ENCODE measurements at regions not wholly inside any gene's neighbourhood (a gene's known extent, or its start where the extent isn't known, plus 50 kb on each side); places are given as distances from the start of the nearest gene placed in this dataset.
"Not testable (repeated sequence)": the region's sequence is repeated elsewhere in the genome, so short reads cannot be mapped to it uniquely, and the experiment has no call there.

DNA sequence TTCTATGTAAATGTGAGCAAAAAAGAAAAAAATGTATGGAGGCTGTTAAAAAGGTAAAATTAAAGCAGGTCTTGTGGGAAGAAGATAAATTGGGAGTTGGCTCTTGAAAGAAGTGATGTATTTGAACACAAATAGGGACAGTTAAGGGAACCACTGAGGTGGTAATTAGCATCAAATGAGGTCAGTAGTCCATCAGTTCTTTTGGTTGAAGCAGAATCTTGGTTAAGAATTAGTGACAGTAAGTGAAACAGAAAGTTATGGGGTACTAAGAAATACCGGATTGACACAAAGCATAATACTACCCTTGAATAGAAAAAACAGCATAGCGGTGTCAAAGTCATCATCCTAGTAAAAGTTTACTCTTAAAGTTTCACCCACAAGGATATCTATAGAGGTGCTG is 352.6 kb upstream of the VRK2 start:
- no peak for ATAC-seq (replicated peaks in 6 of 8)

DNA sequence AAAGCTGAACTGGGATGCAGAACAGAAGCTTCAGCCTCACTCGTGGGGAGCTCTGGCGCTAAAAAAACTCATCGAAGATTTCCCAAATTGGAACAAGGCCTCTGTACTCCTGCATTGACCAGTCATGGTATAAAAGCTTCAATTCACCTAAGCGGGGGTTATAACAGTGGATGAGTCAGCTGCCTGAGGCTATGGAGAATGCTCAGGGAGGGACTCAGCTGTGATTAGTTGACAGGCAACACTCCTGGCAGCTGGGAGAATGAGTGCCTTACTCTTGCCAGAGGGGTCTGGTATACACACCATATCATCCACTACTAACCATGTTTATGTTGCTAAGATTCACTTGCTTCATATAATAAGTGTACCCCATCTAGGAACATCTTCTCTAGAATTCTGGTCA is 350.6 kb upstream of the VRK2 start:
- Histone ChIP-seq H3K4me3 (no peak overlapping the region), H3K4me1 (replicated peaks in 1 of 2) (no peaks in the 10 kb centered on the region), H3K27ac (no peak overlapping the region)
- 5 to 93% (median 78%) methylated on average over 2 to 4 of the region's 4 CpGs; no CpG with 5 or more reads in 5 of the 10 experiments for WGBS, 10 experiments
- in situ Hi-C loops (cut with MboI; ENCODE audit: low pct_unique_long_range_greater_than_20kb in 2 of 9, low sequenced_read_pairs in 9 of 9, unreplicated experiment in 9 of 9), result loop anchor here in 1 of 9 experiments (25.0 kb wide), 1 partner anchor 134 kb away; no protein-coding TSS in a partner anchor
- ATAC-seq (replicated peaks in 6 of 8), result peak in 5 of 8 experiments; percentile 20 to 97 (median 86)

More for the DNA sequence above, 352.6 kb upstream of the VRK2 start:
- no peak overlapping the region for H3K4me3 ChIP-seq
- in situ Hi-C loops (cut with MboI; ENCODE audit: low pct_unique_long_range_greater_than_20kb in 2 of 9, low sequenced_read_pairs in 9 of 9, unreplicated experiment in 9 of 9), result loop anchor here in 1 of 9 experiments (25.0 kb wide), 1 partner anchor 132 kb away; no protein-coding TSS in a partner anchor
- WGBS, 10 experiments, result 0 to 100% (median 80%) methylated on average over 1 to 2 of the region's 2 CpGs; no CpG with 5 or more reads in 1 of the 10 experiments
- H3K27ac ChIP-seq, result no peak overlapping the region
- H3K4me1 ChIP-seq (replicated peaks in 1 of 2), result no peaks in the 10 kb centered on the region

DNA sequence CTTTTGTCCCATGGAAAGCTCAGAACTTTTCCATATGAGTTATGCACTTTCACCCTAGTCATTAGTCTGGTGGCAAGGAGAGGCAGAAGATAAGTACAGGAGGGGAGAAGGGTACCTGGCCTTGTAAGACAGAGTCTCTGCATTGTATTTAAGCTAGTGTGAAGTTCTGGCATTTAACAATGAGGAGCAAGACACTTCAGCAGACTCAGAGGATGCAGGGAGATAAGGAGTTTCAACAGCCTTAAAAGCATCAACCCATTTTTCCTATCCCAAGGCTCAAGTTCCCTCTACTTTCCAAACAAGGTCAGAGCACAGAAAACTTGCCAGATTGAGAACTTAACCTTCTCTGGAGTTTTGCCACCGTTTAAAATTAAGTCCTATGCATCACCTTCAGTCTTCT is 348.2 kb upstream of the VRK2 start:
- H3K4me1 ChIP-seq (replicated peaks in 1 of 2), result no peaks in the 10 kb centered on the region
- H3K4me3 ChIP-seq, result no peak overlapping the region
- no peak overlapping the region for H3K27ac ChIP-seq
- ATAC-seq (replicated peaks in 6 of 8), result no peak
- WGBS, 10 experiments, result 0 to 57% (median 40%) methylated on average over 1 of the region's 1 CpG; no CpG with 5 or more reads in 5 of the 10 experiments
- in situ Hi-C loops (cut with MboI; ENCODE audit: low pct_unique_long_range_greater_than_20kb in 2 of 9, low sequenced_read_pairs in 9 of 9, unreplicated experiment in 9 of 9), result loop anchor here in 1 of 9 experiments (25.0 kb wide), 1 partner anchor 136 kb away; no protein-coding TSS in a partner anchor

DNA sequence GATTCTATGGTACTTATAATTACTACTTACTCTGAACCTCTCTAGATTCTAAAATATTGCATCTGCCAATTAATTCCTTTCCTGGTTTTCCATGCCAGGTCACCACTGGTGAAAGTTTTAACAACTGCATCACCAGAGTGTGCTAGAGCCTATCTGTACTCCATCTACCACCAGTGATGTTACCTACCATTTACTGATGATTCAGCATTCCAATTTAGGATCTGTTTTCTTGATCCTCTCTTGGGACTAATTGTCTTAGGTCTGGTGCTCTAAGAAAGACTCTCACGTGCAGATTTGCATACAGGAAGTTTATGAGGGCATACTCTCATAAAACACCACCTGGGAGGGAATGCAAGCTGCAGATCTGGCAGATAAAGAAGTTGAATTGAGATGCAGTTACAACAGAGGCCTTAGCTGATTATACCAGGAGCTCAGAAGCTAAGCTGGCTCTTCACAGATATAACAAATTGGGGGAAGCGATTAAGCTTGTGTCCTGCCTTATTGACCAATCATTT is 347.6 kb upstream of the VRK2 start:
- Histone ChIP-seq H3K27ac (no peak overlapping the region), H3K4me1 (replicated peaks in 1 of 2) (no peaks in the 10 kb centered on the region), H3K4me3 (no peak overlapping the region)
- 0 to 100% (median 57%) methylated on average over 1 to 2 of the region's 2 CpGs; no CpG with 5 or more reads in 1 of the 10 experiments for WGBS, 10 experiments
- in situ Hi-C loops (cut with MboI; ENCODE audit: low pct_unique_long_range_greater_than_20kb in 2 of 9, low sequenced_read_pairs in 9 of 9, unreplicated experiment in 9 of 9), result loop anchor here in 1 of 9 experiments (25.0 kb wide), 1 partner anchor 137 kb away; no protein-coding TSS in a partner anchor
- peak in 1 of 8 experiments; percentile 27 for ATAC-seq (replicated peaks in 6 of 8)

DNA sequence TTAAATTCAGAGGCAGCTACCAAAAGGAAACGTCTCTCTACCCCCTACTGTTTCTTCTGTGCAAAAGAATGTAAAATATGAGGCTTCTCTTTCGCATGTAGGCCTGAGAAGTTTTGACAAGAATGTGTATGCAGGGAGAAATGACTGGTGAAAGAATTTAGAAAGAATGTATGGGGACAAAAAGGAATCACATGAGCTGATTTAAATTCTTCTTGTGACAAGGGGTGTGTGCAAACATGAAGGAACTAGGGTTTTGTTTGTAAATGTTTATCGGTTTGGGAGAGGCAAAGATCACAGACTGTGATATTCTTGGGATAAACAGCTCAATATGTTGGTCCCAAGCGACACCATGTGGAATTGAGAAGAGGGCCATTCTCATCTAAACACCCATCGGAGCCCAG is 345.2 kb upstream of the VRK2 start:
- Histone ChIP-seq H3K27ac (no peak overlapping the region), H3K4me1 (replicated peaks in 1 of 2) (no peaks in the 10 kb centered on the region), H3K4me3 (no peak overlapping the region)
- peak in 3 of 8 experiments; percentile 62 to 74 (median 67) for ATAC-seq (replicated peaks in 6 of 8)
- in situ Hi-C loops (cut with MboI; ENCODE audit: low pct_unique_long_range_greater_than_20kb in 2 of 9, low sequenced_read_pairs in 9 of 9, unreplicated experiment in 9 of 9), result loop anchor here in 1 of 9 experiments (25.0 kb wide), 1 partner anchor 164 kb away; no protein-coding TSS in a partner anchor
- 20 to 93% (median 50%) methylated on average over 2 to 5 of the region's 5 CpGs; no CpG with 5 or more reads in 1 of the 10 experiments for WGBS, 10 experiments

DNA sequence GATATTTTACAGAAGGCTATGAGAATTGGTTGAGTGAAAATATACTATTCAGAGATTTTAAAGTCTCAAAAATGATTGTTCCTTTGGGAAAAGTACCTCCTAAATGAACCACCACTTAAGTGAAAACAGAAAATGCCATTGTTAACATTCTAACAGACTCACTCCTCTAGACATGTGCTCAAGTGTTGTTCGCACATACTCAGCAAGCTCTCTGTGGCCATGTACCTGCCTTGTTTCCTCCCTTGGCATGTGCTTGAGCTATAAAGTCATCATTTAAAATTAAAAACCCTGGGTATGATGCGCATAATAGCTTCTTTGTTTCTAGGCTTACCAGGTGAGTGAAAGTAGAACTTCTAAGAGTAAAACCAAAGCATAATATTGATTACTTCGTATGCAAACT is 343.2 kb upstream of the VRK2 start:
- Histone ChIP-seq H3K27ac (no peak overlapping the region), H3K4me1 (replicated peaks in 1 of 2) (no peaks in the 10 kb centered on the region), H3K4me3 (no peak overlapping the region)
- no peak for ATAC-seq (replicated peaks in 6 of 8)
- WGBS, 10 experiments, result 0 to 100% (median 66%) methylated on average over 1 to 3 of the region's 3 CpGs
- in situ Hi-C loops (cut with MboI; ENCODE audit: low pct_unique_long_range_greater_than_20kb in 2 of 9, low sequenced_read_pairs in 9 of 9, unreplicated experiment in 9 of 9), result loop anchor here in 1 of 9 experiments (25.0 kb wide), 1 partner anchor 166 kb away; no protein-coding TSS in a partner anchor

DNA sequence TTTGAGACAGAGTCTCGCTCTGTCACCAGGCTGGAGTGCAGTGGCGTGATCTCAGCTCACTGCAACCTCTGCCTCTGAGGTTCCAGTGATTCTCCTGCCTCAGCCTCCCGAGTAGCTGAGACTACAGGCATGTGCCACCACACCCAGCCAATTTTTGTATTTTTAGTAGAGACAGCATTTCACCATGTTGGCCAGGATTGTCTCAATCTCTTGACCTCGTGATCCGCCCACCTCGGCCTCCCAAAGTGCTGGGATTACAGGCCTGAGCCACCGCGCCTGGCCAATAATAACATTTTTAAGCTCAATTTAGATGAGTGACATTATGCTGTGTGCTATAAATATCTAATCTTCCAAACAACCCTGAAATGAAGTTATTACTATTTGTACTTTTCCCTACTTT is 338.8 kb upstream of the VRK2 start:
- in situ Hi-C loops (cut with MboI; ENCODE audit: low pct_unique_long_range_greater_than_20kb in 2 of 9, low sequenced_read_pairs in 9 of 9, unreplicated experiment in 9 of 9), result loop anchor here in 1 of 9 experiments (25.0 kb wide), 1 partner anchor 170 kb away; no protein-coding TSS in a partner anchor
- not testable (repeated sequence) for H3K4me3 ChIP-seq; H3K27ac ChIP-seq; ATAC-seq (replicated peaks in 6 of 8)
- peaks cover 5 to 33% of the 10 kb centered on the region in 2 donors for H3K4me1 ChIP-seq (replicated peaks in 1 of 2)
- WGBS, 10 experiments, result 68 to 100% (median 89%) methylated on average over 1 to 7 of the region's 8 CpGs; no CpG with 5 or more reads in 3 of the 10 experiments

DNA sequence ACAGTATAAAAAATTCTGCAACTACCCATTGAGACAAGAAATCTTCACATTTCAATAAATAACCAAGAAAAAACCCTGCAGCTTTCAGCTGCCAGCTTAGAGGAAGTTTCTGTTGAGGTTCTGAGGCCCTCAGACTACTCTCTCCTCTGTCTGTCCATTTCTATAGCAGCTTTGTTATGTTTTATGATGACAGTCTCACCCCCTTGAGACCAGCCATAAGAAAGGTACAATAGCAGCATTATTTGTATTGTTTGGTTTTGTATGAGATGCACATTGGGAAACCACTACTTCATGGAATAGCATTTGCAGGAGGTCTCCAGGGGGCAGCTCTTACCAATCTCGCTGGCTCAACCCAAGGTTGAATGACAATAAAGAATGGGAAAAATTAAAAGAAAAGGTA is 334.6 kb upstream of the VRK2 start:
- 33 to 90% (median 67%) methylated on average over 1 of the region's 1 CpG; no CpG with 5 or more reads in 2 of the 10 experiments for WGBS, 10 experiments
- ATAC-seq (replicated peaks in 6 of 8), result peak in 1 of 8 experiments; percentile 38
- Histone ChIP-seq H3K4me3 (no peak overlapping the region), H3K4me1 (replicated peaks in 1 of 2) (peaks cover 5 to 34% of the 10 kb centered on the region in 2 donors), H3K27ac (no peak overlapping the region)
- in situ Hi-C loops (cut with MboI; ENCODE audit: low pct_unique_long_range_greater_than_20kb in 2 of 9, low sequenced_read_pairs in 9 of 9, unreplicated experiment in 9 of 9), result loop anchor here in 1 of 9 experiments (25.0 kb wide), 1 partner anchor 175 kb away; no protein-coding TSS in a partner anchor

DNA sequence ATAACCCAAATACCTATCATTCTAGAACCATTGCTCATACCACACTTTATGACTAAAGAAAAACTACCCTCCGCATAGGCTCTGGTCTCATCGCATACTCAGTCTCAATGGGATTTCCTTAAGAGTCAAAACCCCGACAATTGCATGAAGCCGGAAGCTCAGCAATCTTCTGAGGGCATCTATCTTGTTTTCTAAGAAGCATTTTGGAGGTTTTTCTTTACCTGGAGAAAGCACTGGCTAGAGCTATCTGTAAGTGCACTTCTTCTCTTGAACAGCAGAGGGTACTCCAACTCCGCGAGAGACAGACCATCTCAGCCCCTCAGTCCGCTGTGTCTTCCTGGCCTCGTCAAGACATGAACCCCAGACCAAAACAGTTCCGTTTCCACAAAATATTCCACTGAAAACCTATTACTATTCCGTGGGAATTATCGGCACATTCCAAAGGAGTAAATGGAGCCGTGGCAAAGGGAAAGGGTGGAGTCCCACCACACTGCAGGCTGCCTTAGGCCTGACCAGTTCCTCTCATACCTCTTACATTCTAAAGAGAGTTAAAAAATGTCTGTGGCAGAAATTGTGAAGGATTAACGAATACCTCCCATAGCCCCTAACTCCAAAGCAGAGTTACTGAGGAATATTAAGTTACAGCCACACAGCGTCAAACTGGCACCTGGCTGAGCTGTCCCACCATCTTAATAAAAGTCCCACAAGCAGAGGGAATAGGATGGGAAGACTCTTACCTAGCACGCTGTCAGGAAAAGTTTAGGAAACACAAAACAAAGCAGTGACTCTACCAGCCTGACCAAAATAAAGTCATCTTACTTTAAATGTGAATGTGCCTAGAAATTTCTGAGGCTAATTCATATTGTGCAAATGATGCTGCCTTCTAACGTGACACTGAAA is 325.6 kb upstream of the VRK2 start:
- H3K27ac ChIP-seq, result no peak overlapping the region
- peak; percentile 92 to 99 (median 98) for ATAC-seq (replicated peaks in 6 of 8)
- no peak overlapping the region for H3K4me3 ChIP-seq
- peaks cover 5 to 11% of the 10 kb centered on the region in 2 donors for H3K4me1 ChIP-seq (replicated peaks in 1 of 2)
- in situ Hi-C loops (cut with MboI; ENCODE audit: low pct_unique_long_range_greater_than_20kb in 2 of 9, low sequenced_read_pairs in 9 of 9, unreplicated experiment in 9 of 9), result loop anchor here in 1 of 9 experiments (25.0 kb wide), 1 partner anchor 184 kb away; no protein-coding TSS in a partner anchor
- WGBS, 10 experiments, result 2 to 58% (median 24%) methylated on average over 2 to 15 of the region's 16 CpGs

DNA sequence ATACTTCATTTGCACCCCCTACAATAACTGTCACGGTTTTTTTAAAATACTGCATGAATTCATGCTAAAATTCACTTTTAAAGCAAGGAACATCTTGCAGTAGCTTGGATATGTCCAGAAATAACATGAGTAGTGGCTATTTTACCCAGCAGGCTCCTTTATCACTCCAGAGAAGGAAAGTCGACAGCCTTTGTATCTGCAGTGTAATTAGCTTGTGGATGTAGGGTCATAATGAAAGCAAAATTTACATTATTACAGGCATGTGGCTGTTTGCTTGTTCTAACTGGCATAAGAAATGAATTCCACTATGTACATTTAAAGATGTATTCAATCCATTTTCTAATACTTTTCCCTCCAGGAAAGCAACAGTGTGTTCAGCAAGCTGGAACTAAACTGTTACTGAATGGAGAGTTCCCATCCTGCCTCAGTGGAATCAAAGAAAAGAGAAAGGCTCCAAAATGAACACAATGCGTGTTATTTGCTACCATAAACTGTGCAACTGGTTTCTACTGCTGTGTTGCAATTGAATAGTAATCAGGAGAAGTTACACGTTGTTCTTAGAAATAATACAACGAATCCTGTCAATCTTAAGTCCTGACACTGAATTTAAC is 321.2 kb upstream of the VRK2 start:
- 25 to 70% (median 50%) methylated on average over 2 to 5 of the region's 5 CpGs; no CpG with 5 or more reads in 1 of the 10 experiments for WGBS, 10 experiments

DNA sequence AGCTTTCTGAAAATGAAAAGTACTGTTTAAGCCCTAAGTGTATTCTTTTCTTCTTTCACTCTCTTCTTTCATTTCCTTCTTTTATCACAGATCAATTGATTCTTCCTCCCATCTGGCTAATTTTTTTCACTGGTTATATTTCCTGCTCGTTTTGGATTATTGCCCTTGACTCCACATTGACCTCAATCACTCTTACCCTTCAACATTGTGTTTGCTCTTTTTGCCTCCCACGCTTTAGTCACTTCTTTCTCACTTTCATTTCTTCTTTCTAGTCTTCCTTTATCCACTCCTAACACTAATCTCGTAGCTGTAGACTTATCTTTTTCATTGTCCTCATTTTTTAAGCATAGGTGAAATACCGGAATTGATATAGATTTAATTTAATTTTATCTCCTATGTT is 320.3 kb upstream of the VRK2 start:
- Histone ChIP-seq H3K27ac (peak overlapping the region in 1 of 2 donors; percentile 31), H3K4me1 (replicated peaks in 1 of 2) (peaks cover 5 to 18% of the 10 kb centered on the region in 2 donors), H3K4me3 (no peak overlapping the region)
- ATAC-seq (replicated peaks in 6 of 8), result no peak
- in situ Hi-C loops (cut with MboI; ENCODE audit: low pct_unique_long_range_greater_than_20kb in 2 of 9, low sequenced_read_pairs in 9 of 9, unreplicated experiment in 9 of 9), result no loop called here
- WGBS, 10 experiments, result 32 to 86% (median 67%) methylated on average over 2 to 4 of the region's 4 CpGs

More for the DNA sequence above, 321.2 kb upstream of the VRK2 start:
- in situ Hi-C loops (cut with MboI; ENCODE audit: low pct_unique_long_range_greater_than_20kb in 2 of 9, low sequenced_read_pairs in 9 of 9, unreplicated experiment in 9 of 9), result no loop called here
- H3K4me1 ChIP-seq (replicated peaks in 1 of 2), result peaks cover 5 to 18% of the 10 kb centered on the region in 2 donors
- H3K4me3 ChIP-seq, result no peak overlapping the region
- ATAC-seq (replicated peaks in 6 of 8), result peak in 4 of 8 experiments; percentile 45 to 76 (median 67)
- H3K27ac ChIP-seq, result peak overlapping the region in 1 of 2 donors; percentile 31

DNA sequence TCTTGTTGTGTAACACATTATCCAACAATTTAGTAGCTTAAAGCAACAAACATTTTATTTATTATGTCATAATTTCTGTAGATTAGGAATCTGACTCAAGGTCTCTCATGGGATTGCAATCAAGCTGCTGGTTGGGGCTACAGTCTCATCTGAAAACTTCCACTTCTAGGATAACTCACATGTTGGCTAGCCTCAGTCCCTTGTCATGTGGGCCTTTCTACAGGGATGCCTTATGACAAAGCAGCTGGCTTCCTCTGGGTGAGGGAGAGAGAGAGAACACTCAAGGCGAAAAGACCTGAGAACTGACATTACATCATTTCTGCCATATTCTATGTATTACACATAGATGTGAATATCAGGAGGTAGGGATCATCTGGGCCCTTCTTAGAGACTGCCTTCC is 317.9 kb upstream of the VRK2 start:
- Histone ChIP-seq H3K4me1 (replicated peaks in 1 of 2) (peaks cover 5 to 19% of the 10 kb centered on the region in 2 donors), H3K27ac (no peak overlapping the region), H3K4me3 (no peak overlapping the region)
- 80 to 100% (median 100%) methylated on average over 1 of the region's 1 CpG; no CpG with 5 or more reads in 5 of the 10 experiments for WGBS, 10 experiments
- no peak for ATAC-seq (replicated peaks in 6 of 8)
- in situ Hi-C loops (cut with MboI; ENCODE audit: low pct_unique_long_range_greater_than_20kb in 2 of 9, low sequenced_read_pairs in 9 of 9, unreplicated experiment in 9 of 9), result no loop called here
